ENCODE measurements at regions not wholly inside any gene's neighbourhood (a gene's known extent, or its start where the extent isn't known, plus 50 kb on each side); places are given as distances from the start of the nearest gene placed in this dataset.

DNA sequence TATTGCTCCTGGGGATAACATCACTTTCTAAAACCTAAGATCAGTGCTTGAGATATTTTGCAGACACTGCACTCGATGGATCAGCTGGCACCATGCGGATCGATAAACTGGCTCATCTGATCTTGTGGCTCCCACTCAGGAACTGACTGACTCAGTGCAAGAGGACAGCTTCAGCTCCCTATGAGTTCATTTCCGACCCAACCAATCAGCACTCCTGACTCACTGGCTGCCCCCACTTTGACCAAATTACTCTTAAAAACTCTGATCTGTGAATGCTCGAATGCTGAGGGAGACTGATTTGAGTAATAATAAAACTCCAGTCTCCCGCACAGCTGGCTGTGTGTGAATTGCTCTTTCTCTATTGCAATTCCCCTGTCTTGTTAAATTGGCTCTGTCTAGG, 110.1 kb downstream of the ANAPC4 start:
- H3K27ac ChIP-seq = no peak overlapping the region
- no peaks in the 10 kb centered on the region for H3K36me3 ChIP-seq
- H3K9ac ChIP-seq (ENCODE audit: low read depth in 2 of 2, low read length in 2 of 2) = no peak overlapping the region
- no peaks in the 10 kb centered on the region for H3K27me3 ChIP-seq
- H3K9me3 ChIP-seq = no peaks in the 10 kb centered on the region
- intact Hi-C loops (cut with DNase I) = no loop called here
- H3K4me1 ChIP-seq = no peaks in the 10 kb centered on the region
- H3K4me3 ChIP-seq = no peak overlapping the region
- TF ChIP-seq, protein P1, sequence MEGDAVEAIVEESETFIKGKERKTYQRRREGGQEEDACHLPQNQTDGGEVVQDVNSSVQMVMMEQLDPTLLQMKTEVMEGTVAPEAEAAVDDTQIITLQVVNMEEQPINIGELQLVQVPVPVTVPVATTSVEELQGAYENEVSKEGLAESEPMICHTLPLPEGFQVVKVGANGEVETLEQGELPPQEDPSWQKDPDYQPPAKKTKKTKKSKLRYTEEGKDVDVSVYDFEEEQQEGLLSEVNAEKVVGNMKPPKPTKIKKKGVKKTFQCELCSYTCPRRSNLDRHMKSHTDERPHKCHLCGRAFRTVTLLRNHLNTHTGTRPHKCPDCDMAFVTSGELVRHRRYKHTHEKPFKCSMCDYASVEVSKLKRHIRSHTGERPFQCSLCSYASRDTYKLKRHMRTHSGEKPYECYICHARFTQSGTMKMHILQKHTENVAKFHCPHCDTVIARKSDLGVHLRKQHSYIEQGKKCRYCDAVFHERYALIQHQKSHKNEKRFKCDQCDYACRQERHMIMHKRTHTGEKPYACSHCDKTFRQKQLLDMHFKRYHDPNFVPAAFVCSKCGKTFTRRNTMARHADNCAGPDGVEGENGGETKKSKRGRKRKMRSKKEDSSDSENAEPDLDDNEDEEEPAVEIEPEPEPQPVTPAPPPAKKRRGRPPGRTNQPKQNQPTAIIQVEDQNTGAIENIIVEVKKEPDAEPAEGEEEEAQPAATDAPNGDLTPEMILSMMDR (IDR thresholded peaks at IDR 0.05) = no peak
- DNase-seq = no peak

DNA sequence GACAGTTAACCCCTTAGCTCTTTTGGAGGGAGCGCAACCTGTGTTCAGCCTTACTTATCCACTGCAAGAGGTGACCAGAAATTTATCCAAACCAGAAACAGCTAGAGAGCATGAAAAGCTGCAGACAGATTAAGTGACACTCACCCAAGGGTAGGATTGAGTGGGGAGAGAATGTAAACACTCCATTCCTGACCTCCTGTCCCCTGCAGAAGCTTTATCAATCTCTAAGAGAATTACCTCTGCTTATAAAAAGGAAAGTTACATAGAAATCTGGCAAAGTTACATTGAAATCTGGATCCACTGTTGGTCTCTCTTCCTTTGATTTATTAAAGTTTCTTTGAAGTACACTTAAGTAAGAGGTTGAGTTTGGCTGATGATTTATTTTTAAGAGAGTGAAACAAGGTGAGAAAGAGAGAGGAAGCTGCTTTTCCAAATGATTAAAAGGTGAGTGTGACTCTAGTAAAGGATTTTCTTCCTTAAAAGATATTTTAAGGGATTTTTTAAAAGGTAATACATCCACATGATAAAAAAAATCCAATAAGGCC, 112.3 kb downstream of the ANAPC4 start:
- Histone ChIP-seq H3K27ac (no peak overlapping the region), H3K27me3 (no peaks in the 10 kb centered on the region), H3K9ac (ENCODE audit: low read depth in 2 of 2, low read length in 2 of 2) (no peak overlapping the region), H3K36me3 (no peaks in the 10 kb centered on the region), H3K4me3 (no peak overlapping the region), H3K9me3 (no peaks in the 10 kb centered on the region), H3K4me1 (no peaks in the 10 kb centered on the region)
- TF ChIP-seq, protein P1 (IDR thresholded peaks at IDR 0.05) = no peak
- no peak for DNase-seq
- intact Hi-C loops (cut with DNase I) = no loop called here

DNA sequence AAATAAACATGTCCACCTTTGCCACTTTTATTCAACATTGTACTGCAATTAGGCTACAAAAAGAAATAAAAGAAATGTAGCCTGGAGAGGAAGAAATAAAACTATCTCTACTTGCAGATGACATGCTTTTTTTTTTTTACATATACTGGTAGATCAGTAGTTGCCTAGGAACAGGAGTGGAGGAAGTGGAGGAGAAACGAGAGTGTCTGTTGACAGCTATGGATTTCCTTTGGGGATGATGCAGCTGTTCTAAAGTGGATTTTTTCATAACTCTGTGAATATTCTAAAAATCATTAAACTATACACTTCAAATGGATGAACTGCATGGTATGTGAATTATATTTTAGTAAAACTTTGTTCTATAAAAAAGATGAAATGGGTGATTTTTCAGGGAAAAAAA, 116.4 kb downstream of the ANAPC4 start:
- TF ChIP-seq, protein P1 (IDR thresholded peaks at IDR 0.05) = no peak
- intact Hi-C loops (cut with DNase I) = no loop called here

DNA sequence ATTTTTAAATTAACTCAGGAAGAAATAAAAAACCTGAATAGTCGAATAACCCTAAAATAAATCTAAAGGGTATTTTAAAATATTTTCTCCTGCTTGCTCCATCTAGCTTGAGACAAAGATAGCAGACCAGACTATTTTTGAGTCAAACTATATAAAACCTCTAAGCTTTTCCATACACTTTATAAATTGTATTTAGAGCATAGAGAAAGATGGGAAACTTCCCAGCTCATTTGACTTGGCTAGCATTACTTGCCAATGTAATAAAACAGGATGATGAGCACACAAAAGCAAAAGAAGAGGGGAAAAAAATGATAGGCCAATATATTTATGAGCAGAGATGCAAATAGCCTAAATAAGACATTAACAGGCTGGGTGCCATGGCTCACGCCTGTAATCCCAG, 117.1 kb downstream of the ANAPC4 start:
- Histone ChIP-seq H3K36me3 (no peaks in the 10 kb centered on the region), H3K4me1 (no peaks in the 10 kb centered on the region), H3K9me3 (no peaks in the 10 kb centered on the region), H3K27ac (no peak overlapping the region), H3K27me3 (no peaks in the 10 kb centered on the region), H3K9ac (ENCODE audit: low read depth in 2 of 2, low read length in 2 of 2) (no peak overlapping the region), H3K4me3 (no peak overlapping the region)
- TF ChIP-seq, protein P1 (IDR thresholded peaks at IDR 0.05) = no peak
- intact Hi-C loops (cut with DNase I) = no loop called here
- no peak for DNase-seq

More for the DNA sequence above, 116.4 kb downstream of the ANAPC4 start:
- no peaks in the 10 kb centered on the region for H3K9me3 ChIP-seq
- H3K27me3 ChIP-seq = no peaks in the 10 kb centered on the region
- H3K9ac ChIP-seq (ENCODE audit: low read depth in 2 of 2, low read length in 2 of 2) = no peak overlapping the region
- H3K36me3 ChIP-seq = no peaks in the 10 kb centered on the region
- no peak for DNase-seq
- H3K4me3 ChIP-seq = no peak overlapping the region
- H3K27ac ChIP-seq = no peak overlapping the region
- H3K4me1 ChIP-seq = no peaks in the 10 kb centered on the region

DNA sequence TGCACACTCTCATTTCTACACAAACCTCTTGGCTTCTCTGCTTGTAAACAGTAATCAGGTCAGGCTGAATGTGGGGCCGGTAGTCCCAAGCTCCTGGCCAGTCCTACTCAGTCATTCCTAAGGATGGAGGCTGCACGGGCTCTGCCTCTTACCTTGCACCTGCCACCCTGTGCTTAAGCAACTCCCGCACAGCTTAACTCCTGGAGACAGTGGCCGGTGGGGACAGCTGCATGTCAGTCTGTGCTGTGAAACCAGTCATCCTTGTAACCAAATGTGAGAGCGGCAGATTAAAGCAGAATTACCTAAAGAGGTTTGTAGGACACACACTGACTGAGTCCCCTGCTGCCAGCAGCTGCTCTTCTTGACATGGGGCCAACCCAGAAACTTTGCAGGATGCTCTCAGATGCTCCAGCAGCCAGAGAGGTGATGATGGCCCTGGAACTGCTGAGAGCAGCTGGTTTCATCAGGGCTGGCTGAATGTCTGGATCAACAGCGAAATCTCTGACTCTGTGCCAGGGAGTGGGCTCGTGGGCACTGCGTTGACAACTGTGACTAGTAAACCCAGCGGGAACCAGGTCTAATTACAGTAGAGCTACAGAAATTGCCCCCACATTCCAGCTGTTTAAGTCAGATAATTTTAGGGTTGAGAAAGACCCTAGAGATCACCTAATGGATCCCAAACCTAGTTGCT, 123.7 kb downstream of the ANAPC4 start:
- H3K4me1 ChIP-seq = no peaks in the 10 kb centered on the region
- no peak for DNase-seq
- H3K27me3 ChIP-seq = no peaks in the 10 kb centered on the region
- H3K36me3 ChIP-seq = no peaks in the 10 kb centered on the region
- H3K9me3 ChIP-seq = no peaks in the 10 kb centered on the region
- intact Hi-C loops (cut with DNase I) = no loop called here
- no peak overlapping the region for H3K9ac ChIP-seq (ENCODE audit: low read depth in 2 of 2, low read length in 2 of 2)
- TF ChIP-seq, protein P1 (IDR thresholded peaks at IDR 0.05) = no peak
- H3K27ac ChIP-seq = no peak overlapping the region
- no peak overlapping the region for H3K4me3 ChIP-seq
